IPS-NIHi7 (cell line): ENCODE measurements at regions not wholly inside any gene's neighbourhood (a gene's known extent, or its start where the extent isn't known, plus 50 kb on each side); places are given as distances from the start of the nearest gene placed in this dataset.
"Not testable (repeated sequence)": the region's sequence is repeated elsewhere in the genome, so short reads cannot be mapped to it uniquely, and the experiment has no call there.

Experiments
- DNase-seq: peaks from one replicate; pipeline ENCODE4 v3.0.0; 2012; ENCODE audit warnings: mixed read lengths; ENCODE audit errors: extremely low spot score

DNA sequence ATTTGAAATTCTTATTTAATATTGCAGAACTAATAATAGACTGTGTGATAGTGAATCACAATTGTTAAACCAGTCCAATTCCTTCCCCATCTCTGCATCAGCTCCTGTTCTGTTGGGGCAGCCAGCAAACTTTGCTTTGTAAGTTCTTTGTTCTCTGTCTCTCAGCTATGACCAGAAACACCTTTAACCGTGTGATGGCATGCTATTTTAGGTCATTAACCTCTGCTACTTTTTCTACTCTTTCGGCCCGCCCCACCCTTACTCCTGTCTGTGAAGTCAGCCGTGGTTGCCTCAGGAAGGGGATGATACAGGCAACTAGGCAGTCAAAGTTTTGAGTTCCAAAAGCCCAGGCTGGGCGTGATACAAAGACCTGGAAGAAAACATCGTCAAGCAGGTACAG, 51.3 kb upstream of the EGFL6 start:
- DNase-seq, result no peak

DNA sequence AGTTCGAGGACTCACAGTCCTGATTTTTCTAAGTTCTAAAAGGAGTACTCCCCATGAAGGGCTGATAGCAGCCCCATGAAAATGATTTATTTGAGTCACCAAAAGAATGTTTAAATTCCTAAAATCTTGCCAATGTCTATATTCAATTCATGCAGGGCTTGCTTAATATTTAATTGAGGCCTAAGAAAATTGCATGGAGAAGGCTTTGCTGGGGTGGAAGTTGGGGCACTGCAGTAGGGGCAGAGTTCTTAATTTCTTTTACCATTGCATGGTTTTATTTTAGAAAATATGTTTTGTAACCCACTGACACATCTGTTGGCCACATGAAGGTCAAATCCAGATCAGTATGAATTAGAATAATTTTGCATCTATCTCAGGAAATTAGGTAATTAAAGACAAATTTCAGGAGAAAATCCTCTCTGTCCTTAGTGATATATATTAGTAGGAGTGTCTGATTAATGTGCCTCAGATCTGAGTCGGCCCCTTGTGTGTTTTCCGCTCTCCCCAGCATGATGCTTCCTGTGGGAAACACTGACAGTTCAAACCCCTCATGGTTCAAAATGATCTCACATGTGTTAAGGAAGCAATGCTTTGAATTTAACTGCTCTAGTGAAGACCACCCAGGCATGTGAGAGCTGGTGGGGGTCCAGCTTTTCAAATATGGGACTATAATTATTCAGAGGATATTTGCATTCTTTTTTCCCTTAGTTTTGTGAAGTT, 54.0 kb upstream of the EGFL6 start:
- no peak for DNase-seq

DNA sequence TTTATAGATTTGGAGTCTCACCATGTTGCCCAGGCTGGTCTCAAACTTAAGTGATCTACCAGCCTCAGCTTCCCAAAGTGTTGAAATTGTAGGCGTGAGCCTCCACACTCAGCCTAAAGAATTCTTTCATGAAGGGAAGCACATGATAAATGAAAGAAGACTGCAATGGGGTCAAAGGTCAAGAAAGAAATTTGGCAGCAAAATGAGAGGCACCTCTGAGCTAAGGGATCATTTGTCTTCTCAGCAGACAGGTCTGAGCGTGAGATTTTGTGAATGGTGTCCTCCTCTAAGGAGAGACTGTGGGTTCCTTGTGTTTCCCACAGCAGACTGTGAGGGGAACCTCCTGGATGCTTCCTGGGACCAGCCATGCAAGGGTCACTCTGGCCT, 57.5 kb upstream of the EGFL6 start:
- no peak for DNase-seq

DNA sequence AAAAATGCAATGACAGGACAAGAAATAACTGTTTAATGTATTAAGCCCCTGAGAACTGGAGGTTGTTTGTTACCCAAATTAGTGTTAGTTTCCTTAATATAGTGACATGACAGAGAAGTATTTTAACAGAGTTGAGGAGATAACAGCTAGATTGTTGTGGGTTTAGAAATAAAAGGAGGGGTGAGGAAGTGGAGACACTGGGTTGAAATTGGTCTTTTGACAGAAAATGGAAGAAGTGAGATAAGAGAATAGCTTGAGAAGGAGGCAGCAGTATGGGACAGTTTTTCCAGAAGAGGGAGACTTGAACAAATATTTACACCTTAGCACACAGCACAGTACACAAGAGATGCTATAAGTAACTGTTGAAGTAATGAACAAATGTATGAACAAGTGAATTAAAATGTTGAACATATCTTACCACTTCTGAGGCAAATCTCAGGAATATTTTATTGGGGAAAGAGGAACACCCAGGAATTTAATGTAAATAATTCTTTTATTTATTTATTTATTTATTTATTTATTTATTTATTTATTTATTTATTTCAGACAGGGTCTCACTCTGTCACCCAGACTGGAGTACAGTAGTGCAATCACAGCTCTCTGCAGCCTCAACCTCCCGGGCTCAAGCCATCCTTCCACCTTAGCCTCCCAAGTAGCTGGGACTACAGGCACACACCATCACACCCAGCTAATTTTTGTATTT, 58.0 kb upstream of the EGFL6 start:
- DNase-seq, result no peak

DNA sequence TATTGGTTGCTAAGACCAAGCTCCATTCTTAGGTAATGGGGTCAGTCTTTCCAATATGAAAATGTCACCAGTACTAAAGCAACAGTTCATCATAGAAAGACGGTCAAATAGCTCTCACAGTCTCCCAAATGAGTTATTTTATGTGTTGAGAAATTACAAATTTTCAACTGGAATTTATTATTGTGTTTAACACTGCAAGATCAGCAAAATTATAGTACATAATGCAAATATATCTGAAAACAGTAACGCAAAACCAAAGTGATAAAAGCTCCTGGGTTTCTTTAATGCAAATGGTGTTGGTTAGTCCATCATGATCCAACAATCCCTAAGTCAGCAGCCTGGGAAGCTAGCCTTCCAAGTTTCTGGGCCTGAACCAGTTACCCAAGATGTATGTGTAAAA, 61.5 kb upstream of the EGFL6 start:
- no peak for DNase-seq

DNA sequence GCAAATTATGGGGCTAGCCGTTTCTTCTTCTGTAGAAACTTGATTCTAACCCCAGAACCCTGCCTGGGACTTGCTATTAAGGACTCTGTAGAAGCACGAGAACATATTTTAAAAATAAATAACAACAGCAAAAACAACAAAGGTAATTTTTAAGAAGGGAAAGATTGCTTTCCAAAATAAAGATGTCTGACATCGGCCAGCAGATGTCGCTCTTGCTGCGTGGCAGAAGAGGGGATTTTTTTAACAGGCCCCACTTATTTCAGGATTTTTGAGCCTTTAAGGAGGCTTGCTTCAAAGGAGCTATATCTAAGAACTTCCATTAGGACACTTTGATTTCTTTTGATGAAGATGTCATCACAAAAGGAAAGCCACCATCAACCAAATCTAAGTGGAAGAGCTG, 62.8 kb upstream of the EGFL6 start:
- peak; percentile 76 for DNase-seq

DNA sequence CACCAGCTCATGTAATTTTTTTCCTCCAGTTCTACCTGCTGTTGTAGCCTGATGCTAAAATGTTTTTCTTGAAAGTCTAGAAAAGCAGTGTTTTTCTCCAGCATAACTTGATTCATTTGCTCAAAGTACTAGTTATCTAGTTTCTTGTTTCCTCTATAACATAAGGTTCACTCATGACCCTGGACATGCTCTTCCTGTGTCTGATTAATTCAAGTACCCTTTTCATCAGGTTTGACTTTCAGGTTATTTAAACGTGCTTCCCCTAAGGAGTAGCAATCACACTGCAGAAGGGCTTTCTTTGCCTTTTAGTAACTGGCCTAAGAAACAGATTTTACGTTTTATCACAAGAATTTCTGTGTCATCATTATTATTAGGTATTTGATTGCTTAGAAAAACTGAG, 66.8 kb upstream of the EGFL6 start:
- DNase-seq, result no peak

DNA sequence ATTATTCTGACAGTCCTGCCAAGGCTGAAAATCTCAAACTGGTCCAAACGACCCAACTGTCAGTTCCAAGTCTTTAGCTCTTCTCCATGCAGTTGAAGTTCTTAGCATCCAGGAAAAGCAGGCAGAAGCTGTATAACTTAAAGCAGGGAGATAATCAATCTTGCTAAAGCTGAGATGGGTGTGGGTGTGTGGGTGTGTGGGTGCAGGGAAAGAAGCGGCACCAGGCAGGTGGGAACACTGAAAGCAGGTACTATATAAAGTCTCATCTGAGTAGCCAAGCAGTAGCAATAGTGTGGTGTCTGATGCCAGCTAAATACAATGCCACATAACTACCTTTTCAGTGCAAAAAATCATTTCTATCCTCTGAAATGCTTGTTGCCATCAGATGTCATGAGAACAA, 69.7 kb upstream of the EGFL6 start:
- no peak for DNase-seq

DNA sequence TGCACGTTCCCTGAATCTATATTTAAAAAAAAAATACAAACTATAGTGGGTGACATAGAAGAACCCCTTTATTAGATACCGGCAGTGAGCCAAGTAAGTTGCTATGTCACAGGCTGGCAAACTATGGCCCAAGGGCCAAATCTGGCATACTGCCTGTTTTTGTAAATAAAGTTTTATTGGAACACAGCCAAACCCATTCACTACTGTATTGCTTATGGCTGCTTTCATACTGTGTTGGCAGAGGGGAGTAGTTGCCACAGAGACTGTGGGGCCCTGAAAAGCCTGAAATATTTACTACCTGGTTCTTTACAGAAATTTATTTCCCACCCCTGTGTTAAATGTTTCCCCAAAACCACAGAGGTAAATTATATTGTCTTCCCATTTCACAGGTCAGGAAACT, 71.2 kb upstream of the EGFL6 start:
- no peak for DNase-seq

DNA sequence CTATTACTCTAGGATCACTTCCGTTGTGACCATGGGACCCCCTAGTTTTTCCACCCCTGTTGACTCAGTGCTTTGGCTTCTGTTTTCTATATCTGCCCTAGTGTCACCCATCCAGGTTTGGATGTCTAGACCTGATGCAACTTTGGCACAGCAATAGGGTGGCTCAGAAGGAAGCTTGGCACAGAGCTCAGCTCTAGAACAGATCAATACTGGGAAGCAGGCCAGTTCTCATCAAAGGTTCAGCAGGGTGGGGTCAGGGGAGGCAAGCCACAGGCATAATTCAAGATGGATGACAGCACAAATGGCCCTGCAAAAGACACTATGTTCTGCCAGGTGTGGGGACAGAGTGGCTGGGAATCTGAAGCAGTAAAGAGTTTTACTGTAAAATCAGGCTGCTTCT, 74.2 kb upstream of the EGFL6 start:
- DNase-seq, result no peak

DNA sequence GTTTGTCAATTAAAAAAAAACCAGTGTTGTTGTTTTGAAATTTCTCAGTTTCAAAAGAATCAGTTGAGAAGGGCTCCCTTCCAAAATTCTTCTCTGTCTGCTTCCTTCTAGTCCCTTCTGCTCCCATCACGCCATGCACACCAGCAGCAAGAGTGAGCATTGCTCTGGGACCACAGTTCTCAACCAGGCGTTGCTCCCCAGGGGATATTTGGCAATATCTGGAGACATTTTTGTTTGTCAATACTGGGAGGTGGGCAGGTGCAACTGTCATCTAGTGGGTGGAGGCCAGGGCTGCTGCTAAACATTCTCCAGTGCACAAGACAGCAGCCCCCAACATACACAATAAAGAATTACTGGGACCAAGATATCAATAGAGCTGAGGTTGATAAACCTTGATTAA, 74.8 kb upstream of the EGFL6 start:
- DNase-seq, result no peak

DNA sequence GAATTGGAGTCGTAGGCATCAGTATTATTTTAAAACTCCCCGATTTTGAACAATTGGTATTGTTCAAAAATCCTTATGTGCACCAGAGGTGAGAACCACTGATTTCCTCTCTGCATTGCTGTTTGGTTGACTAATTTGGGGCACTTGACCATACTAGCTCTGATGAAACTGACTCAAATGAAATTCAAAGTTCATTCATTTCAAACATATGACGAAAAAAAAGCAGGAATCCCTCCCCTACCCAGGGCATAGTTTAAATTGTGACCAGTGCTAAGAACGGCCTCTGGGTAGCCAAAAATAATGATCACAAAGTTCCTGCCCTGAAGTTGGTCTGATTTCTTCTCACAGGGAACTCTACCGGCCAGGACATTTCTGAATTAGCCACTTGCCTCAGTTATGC, 75.7 kb upstream of the EGFL6 start:
- DNase-seq, result no peak

DNA sequence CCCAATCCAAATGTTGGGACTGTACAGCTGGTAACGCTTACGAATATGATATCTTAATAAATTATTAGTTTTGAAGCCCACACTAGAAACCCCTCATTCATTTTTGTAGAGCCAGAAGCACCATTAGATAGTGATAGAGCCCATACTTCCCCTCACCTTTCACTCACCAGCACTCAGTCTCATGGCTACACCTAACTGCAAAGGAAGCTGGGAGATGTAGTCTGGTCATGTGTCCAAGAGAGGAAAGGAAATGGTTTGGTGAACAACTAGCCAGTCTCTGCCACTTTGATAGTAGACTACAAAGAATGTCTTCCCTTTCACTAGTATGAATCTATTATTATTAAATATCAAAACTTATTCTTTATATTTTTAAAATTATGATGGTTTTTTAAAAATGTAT, 77.1 kb upstream of the EGFL6 start:
- no peak for DNase-seq

DNA sequence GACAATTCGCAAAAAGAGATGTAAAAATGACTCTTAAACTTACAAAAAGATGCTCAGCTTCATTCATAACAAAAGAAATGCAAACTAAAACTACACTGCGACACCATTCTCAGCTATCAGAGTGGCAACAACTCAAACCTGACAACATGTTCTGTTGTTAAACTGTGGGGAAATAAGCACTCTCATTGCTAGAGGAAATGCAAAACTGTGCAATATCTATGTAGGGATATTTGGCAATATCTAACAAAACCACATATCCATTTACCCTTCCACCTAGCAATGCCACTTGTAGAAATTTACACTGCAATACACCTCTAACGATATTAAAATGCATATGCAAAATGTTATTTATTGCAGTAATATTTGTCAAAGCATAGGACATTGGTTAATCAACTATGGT, 78.3 kb upstream of the EGFL6 start:
- no peak for DNase-seq

DNA sequence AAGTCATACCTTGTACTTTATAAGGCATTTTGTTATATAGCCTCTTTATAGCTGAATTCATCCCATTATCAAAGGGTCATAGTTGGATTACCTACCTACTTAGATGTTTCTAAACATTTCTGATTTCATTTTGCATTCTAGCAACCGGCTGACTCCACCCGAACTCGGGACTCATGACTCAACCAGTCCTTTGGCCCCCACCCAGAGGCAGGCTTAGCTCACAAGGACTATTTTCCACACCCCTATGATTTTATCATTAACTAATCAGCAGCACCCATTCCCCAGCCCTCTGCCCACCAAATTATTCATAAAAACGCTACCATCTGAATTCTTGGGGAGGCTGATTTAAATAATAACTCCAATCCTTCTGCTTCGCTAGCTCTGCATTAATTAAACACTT, 79.9 kb upstream of the EGFL6 start:
- no peak for DNase-seq

DNA sequence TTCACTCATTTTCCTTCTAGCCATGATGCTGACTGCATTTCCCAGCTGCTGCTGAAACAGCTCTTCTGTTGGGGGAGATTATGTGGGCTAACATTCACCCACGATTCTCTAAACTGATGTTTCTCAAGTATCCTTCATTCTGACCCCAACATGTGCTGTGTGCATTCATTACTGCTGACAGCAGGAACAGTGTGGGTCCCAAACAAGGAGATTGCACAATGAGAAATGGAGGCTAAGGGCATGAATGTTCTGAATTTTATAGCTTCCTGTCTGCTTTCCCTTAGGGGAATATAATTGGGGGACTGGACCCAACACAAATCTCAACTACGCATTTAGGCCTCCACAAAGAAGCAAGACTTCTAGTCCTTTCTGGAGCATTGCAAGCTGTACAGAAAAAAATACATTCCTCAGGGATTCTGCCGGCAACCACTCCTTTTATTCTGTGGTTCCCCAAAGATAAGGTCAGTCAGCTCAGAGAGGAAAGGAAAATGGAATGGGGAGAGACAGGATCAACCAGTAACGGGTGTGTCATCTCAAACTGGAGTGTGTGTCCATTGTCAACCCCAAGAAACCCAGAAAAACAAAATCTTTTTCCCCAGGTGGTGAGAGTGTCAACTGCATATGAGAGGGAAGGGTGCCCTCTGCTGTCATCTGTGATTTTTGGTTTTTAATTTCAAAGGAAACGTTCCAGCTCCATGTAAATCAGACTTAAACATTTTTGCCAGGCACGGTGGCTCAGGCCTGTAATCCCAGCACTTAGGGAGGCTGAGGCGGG, 81.5 kb upstream of the EGFL6 start:
- DNase-seq, result peak; percentile 69

DNA sequence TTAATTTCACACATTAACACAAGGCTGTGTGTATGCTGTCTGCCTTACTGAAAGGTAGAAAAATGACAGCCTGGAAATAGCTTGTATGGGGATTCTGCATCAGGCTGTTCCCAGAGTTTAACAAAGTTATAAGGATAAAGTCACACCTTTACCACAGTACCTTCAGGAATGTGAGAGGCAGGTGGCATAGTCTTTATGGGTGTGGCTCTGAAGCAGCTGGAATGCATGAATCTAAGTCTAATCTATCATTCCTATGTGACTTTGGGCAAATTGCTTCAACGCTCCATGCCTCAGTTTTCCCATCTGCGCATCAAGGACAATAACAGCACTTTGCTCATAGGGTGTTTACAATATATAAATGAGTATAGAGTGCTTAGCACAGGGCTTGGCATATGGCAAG, 84.2 kb upstream of the EGFL6 start:
- no peak for DNase-seq

DNA sequence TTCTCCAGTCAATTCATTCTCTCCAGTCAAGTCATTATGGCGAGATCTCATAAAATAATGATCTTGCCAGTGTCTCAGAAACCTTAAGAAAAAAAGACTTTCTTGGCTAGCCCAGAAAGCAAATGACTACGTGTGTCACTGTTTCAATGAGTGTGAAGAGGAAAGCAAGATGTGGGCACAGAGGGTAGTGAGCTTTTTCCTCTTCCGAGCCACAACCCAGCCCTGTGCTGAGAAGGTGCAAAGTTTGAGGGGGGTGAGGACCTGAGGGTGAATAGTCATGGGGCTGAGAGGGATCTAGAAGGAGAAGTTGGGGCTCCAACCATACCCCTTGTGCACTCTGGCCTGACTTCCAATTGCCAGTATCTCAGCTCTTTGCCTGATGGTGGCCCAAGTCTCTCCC, 85.6 kb upstream of the EGFL6 start:
- DNase-seq, result no peak

DNA sequence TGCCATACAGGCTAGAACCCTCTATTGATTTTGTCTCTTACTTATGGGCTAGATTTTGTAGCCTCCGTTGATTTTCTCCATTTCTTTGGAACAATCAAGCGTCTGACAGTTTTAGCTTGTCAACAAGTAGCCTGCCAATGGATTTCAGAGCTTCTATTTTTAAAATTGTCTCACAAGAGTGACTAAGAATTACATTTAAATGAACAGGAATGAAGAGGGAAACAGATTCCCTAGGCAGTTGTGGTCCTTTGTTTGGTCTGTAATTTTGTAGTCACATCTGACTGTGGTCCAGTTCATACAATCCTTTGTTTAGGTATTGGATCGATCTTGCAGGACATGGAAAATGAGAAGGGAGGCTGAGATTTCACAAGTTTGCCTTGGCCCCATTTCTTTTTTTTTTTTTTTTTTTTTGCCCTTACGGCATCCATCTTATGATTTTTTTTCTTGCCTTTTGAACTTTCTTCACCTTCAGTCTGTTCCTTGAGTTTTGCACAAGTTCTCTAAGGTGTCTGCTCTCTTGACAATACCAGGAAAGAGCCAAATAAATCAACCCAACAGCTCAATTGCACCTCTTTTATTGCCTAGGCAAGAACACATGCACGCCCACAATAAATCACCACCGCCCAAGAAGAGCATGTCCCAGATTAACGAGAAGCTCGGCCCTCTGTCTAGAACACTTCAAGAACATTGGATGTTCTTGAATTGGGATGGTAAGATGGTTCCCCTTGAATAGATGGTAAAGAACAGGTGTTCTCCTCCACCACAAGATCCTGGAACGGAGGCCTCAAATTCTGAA, 86.5 kb upstream of the EGFL6 start:
- DNase-seq, result no peak

DNA sequence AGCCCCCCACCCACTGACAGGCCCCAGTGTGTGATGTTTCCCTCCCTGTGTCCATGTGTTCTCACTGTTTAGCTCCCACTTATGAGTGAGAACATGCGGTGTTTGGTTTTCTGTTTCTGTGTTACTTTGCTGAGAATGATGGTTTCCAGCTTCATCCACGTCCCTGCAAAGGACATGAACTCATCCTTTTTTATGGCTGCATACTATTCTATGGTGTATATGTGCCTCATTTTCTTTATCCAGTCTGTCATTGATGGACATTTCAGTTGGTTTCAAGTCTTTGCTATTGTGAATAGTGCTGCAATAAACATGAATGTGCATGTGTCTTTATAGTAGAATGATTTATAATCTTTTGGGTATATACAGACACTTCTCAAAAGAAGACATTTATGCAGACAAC, 88.6 kb upstream of the EGFL6 start:
- DNase-seq, result not testable (repeated sequence)

DNA sequence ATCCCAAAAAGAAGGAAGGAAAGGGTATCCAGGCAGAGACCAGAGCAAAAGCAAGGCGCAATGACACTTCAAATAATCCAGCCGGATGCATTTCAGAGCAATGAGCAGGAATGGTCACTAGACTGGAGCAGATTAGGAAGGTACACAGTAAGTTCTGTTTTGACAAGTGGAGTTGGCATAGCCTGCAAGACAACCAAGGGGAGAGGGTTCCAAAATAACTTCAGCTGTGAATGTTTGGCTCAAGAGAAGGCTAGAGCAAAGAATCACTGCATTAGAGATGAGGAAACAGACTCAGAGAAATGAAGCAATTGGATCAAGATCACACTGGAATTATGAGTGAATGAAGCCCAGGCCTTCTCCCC, 90.0 kb upstream of the EGFL6 start:
- DNase-seq, result no peak

DNA sequence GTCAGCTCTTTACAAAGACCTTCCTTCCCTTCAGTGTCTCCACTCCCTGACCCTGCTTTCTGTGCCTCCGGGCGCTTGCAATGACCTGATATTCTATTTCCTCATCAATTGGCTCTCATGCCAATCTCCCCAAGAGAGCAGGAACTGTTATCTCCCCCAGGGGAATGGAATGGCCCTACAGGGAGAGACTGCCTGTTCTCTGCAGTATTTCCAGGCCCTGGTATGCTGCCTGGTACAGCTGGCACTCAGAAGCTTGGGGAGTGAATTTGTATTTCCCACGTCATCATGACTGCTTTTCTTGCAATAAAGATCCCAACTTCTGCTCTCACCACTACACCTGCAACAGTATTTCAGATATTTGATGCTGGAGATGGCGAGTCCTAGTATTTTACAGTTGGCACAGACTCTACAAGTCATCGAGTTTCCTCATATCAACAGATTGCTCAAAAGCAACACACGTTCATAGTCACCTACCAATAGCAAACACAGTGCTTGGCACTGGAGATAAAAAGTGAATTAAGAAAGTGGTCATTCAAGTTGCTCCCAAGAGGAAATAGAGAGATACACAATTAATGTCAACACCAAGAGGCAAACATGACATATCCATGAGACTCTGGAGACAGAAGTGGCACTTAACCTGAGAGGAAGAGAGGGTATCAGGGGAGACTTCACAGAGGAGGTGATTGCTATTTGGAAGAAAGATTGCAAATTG, 90.5 kb upstream of the EGFL6 start:
- DNase-seq, result no peak
